ENCODE measurements at regions not wholly inside any gene's neighbourhood (a gene's known extent, or its start where the extent isn't known, plus 50 kb on each side); places are given as distances from the start of the nearest gene placed in this dataset.

- TF ChIP-seq POLR2AphosphoS5 (IDR thresholded peaks at IDR 0.05; ENCODE audit: low read depth, low read length) (no peak), SIN3A (IDR thresholded peaks at IDR 0.05; ENCODE audit: borderline replicate concordance, insufficient read depth, low read length) (no peak), REST (IDR thresholded peaks at IDR 0.05; ENCODE audit: insufficient read depth in 1 of 2, low read depth in 2 of 2, low read length in 2 of 2) (no peak), FOXP2 (optimal IDR thresholded peaks at IDR 0.05; ENCODE audit: borderline replicate concordance, extremely low read depth, extremely low read length, insufficient read depth) (no peak), TAF1 (IDR thresholded peaks at IDR 0.05; ENCODE audit: borderline replicate concordance, insufficient read depth, low read length) (no peak)
Measured at GRCh38 chr2:4530231-4530630, 826.9 kb downstream of the DCDC2C start.
